ENCODE measurements at regions not wholly inside any gene's neighbourhood (a gene's known extent, or its start where the extent isn't known, plus 50 kb on each side); places are given as distances from the start of the nearest gene placed in this dataset.
"Not testable (repeated sequence)": the region's sequence is repeated elsewhere in the genome, so short reads cannot be mapped to it uniquely, and the experiment has no call there.

GRCh38 chr6:61142261-61142660, 1143.8 kb downstream of the KHDRBS2 start:
- H3K4me3 ChIP-seq (ENCODE audit: low read depth, low read length); ATAC-seq (ENCODE audit: low read depth in 2 of 2); H3K27ac Mint-ChIP-seq; H3K9me3 ChIP-seq (ENCODE audit: control insufficient read depth in 2 of 2, low read length in 2 of 2); H3K4me1 Mint-ChIP-seq; H3K27ac ChIP-seq (ENCODE audit: insufficient read depth, low read length, poor library complexity, severe bottlenecking); DNase-seq; H3K36me3 ChIP-seq (ENCODE audit: control insufficient read depth, insufficient read depth, low read length); H3K27me3 ChIP-seq (ENCODE audit: control insufficient read depth, insufficient read depth, low read length); H3K4me1 ChIP-seq (ENCODE audit: control insufficient read depth, insufficient read depth, low read length, poor library complexity, severe bottlenecking); H3K4me3 Mint-ChIP-seq; H3K27me3 Mint-ChIP-seq; H3K36me3 Mint-ChIP-seq: not testable (repeated sequence)
- H3K9me3 Mint-ChIP-seq = peaks cover 0 to 13% (median 6%) of the 10 kb centered on the region in 7 donors

- no peak overlapping the region for H3K4me3 ChIP-seq (ENCODE audit: low read depth, low read length)
- DNase-seq = no peak
- Mint-ChIP-seq H3K4me1 (no peaks in the 10 kb centered on the region), H3K27me3 (no peaks in the 10 kb centered on the region), H3K27ac (peak overlapping the region in 1 of 3 donors; percentile 20), H3K4me3 (no peak overlapping the region), H3K36me3 (no peaks in the 10 kb centered on the region), H3K9me3 (peaks cover 0 to 28% (median 8%) of the 10 kb centered on the region in 7 donors)
- H3K27ac ChIP-seq (ENCODE audit: insufficient read depth, low read length, poor library complexity, severe bottlenecking) = no peak overlapping the region
- no peaks in the 10 kb centered on the region for H3K27me3 ChIP-seq (ENCODE audit: control insufficient read depth, insufficient read depth, low read length)
- H3K4me1 ChIP-seq (ENCODE audit: control insufficient read depth, insufficient read depth, low read length, poor library complexity, severe bottlenecking) = no peaks in the 10 kb centered on the region
- no peaks in the 10 kb centered on the region for H3K36me3 ChIP-seq (ENCODE audit: control insufficient read depth, insufficient read depth, low read length)
- no peaks in the 10 kb centered on the region for H3K9me3 ChIP-seq (ENCODE audit: control insufficient read depth in 2 of 2, low read length in 2 of 2)
- ATAC-seq (ENCODE audit: low read depth in 2 of 2) = no peak
Measured at GRCh38 chr6:61134028-61134427, 1152.0 kb downstream of the KHDRBS2 start.

GRCh38 chr6:61114185-61114584, 1171.8 kb downstream of the KHDRBS2 start:
- not testable (repeated sequence) for H3K4me3 Mint-ChIP-seq; H3K4me1 Mint-ChIP-seq; H3K9me3 ChIP-seq (ENCODE audit: control insufficient read depth in 2 of 2, low read length in 2 of 2); H3K36me3 Mint-ChIP-seq; H3K36me3 ChIP-seq (ENCODE audit: control insufficient read depth, insufficient read depth, low read length); ATAC-seq (ENCODE audit: low read depth in 2 of 2); H3K27ac ChIP-seq (ENCODE audit: insufficient read depth, low read length, poor library complexity, severe bottlenecking); H3K27me3 Mint-ChIP-seq; DNase-seq; H3K27ac Mint-ChIP-seq; H3K4me1 ChIP-seq (ENCODE audit: control insufficient read depth, insufficient read depth, low read length, poor library complexity, severe bottlenecking); H3K27me3 ChIP-seq (ENCODE audit: control insufficient read depth, insufficient read depth, low read length); H3K4me3 ChIP-seq (ENCODE audit: low read depth, low read length)
- H3K9me3 Mint-ChIP-seq = peaks cover 0 to 12% (median 2%) of the 10 kb centered on the region in 7 donors

- not testable (repeated sequence) for H3K4me3 ChIP-seq (ENCODE audit: low read depth, low read length); ATAC-seq (ENCODE audit: low read depth in 2 of 2); H3K4me3 Mint-ChIP-seq; H3K27me3 ChIP-seq (ENCODE audit: control insufficient read depth, insufficient read depth, low read length); H3K36me3 ChIP-seq (ENCODE audit: control insufficient read depth, insufficient read depth, low read length); H3K27ac ChIP-seq (ENCODE audit: insufficient read depth, low read length, poor library complexity, severe bottlenecking); DNase-seq; H3K4me1 Mint-ChIP-seq; H3K27ac Mint-ChIP-seq; H3K9me3 ChIP-seq (ENCODE audit: control insufficient read depth in 2 of 2, low read length in 2 of 2); H3K27me3 Mint-ChIP-seq; H3K36me3 Mint-ChIP-seq; H3K4me1 ChIP-seq (ENCODE audit: control insufficient read depth, insufficient read depth, low read length, poor library complexity, severe bottlenecking)
- peaks cover 0 to 18% (median 4%) of the 10 kb centered on the region in 7 donors for H3K9me3 Mint-ChIP-seq
Measured at GRCh38 chr6:61107914-61108313, 1178.1 kb downstream of the KHDRBS2 start.

GRCh38 chr6:61103660-61104059, 1182.4 kb downstream of the KHDRBS2 start:
- not testable (repeated sequence) for H3K4me1 Mint-ChIP-seq; H3K27me3 ChIP-seq (ENCODE audit: control insufficient read depth, insufficient read depth, low read length); H3K36me3 Mint-ChIP-seq; H3K4me3 Mint-ChIP-seq; H3K27ac Mint-ChIP-seq; H3K36me3 ChIP-seq (ENCODE audit: control insufficient read depth, insufficient read depth, low read length); H3K27ac ChIP-seq (ENCODE audit: insufficient read depth, low read length, poor library complexity, severe bottlenecking); H3K4me3 ChIP-seq (ENCODE audit: low read depth, low read length); H3K4me1 ChIP-seq (ENCODE audit: control insufficient read depth, insufficient read depth, low read length, poor library complexity, severe bottlenecking); H3K9me3 ChIP-seq (ENCODE audit: control insufficient read depth in 2 of 2, low read length in 2 of 2); H3K27me3 Mint-ChIP-seq; ATAC-seq (ENCODE audit: low read depth in 2 of 2); DNase-seq
- peaks cover 0 to 13% (median 4%) of the 10 kb centered on the region in 7 donors for H3K9me3 Mint-ChIP-seq

GRCh38 chr6:61100072-61100471, 1186.0 kb downstream of the KHDRBS2 start:
- no peaks in the 10 kb centered on the region for H3K4me1 Mint-ChIP-seq
- H3K27ac ChIP-seq (ENCODE audit: insufficient read depth, low read length, poor library complexity, severe bottlenecking) = no peak overlapping the region
- H3K36me3 ChIP-seq (ENCODE audit: control insufficient read depth, insufficient read depth, low read length) = no peaks in the 10 kb centered on the region
- H3K36me3 Mint-ChIP-seq = no peaks in the 10 kb centered on the region
- H3K27me3 Mint-ChIP-seq = no peaks in the 10 kb centered on the region
- no peak overlapping the region for H3K4me3 ChIP-seq (ENCODE audit: low read depth, low read length)
- H3K27me3 ChIP-seq (ENCODE audit: control insufficient read depth, insufficient read depth, low read length) = no peaks in the 10 kb centered on the region
- no peak for ATAC-seq (ENCODE audit: low read depth in 2 of 2)
- no peak for DNase-seq
- no peaks in the 10 kb centered on the region for H3K9me3 ChIP-seq (ENCODE audit: control insufficient read depth in 2 of 2, low read length in 2 of 2)
- H3K4me1 ChIP-seq (ENCODE audit: control insufficient read depth, insufficient read depth, low read length, poor library complexity, severe bottlenecking) = no peaks in the 10 kb centered on the region
- H3K4me3 Mint-ChIP-seq = no peak overlapping the region
- H3K9me3 Mint-ChIP-seq = peaks cover 0 to 13% (median 4%) of the 10 kb centered on the region in 7 donors
- no peak overlapping the region for H3K27ac Mint-ChIP-seq

- DNase-seq; ATAC-seq (ENCODE audit: low read depth in 2 of 2); H3K4me1 ChIP-seq (ENCODE audit: control insufficient read depth, insufficient read depth, low read length, poor library complexity, severe bottlenecking); H3K36me3 Mint-ChIP-seq; H3K27me3 Mint-ChIP-seq; H3K36me3 ChIP-seq (ENCODE audit: control insufficient read depth, insufficient read depth, low read length); H3K4me1 Mint-ChIP-seq; H3K4me3 ChIP-seq (ENCODE audit: low read depth, low read length); H3K4me3 Mint-ChIP-seq; H3K27ac Mint-ChIP-seq; H3K9me3 ChIP-seq (ENCODE audit: control insufficient read depth in 2 of 2, low read length in 2 of 2); H3K27ac ChIP-seq (ENCODE audit: insufficient read depth, low read length, poor library complexity, severe bottlenecking); H3K27me3 ChIP-seq (ENCODE audit: control insufficient read depth, insufficient read depth, low read length): not testable (repeated sequence)
- H3K9me3 Mint-ChIP-seq = peaks cover 0 to 12% (median 4%) of the 10 kb centered on the region in 7 donors
Measured at GRCh38 chr6:61099561-61099960, 1186.5 kb downstream of the KHDRBS2 start.

- H3K4me1 Mint-ChIP-seq; H3K4me3 ChIP-seq (ENCODE audit: low read depth, low read length); H3K27me3 ChIP-seq (ENCODE audit: control insufficient read depth, insufficient read depth, low read length); ATAC-seq (ENCODE audit: low read depth in 2 of 2); H3K27me3 Mint-ChIP-seq; H3K4me1 ChIP-seq (ENCODE audit: control insufficient read depth, insufficient read depth, low read length, poor library complexity, severe bottlenecking); H3K27ac Mint-ChIP-seq; DNase-seq; H3K9me3 ChIP-seq (ENCODE audit: control insufficient read depth in 2 of 2, low read length in 2 of 2); H3K9me3 Mint-ChIP-seq; H3K4me3 Mint-ChIP-seq; H3K27ac ChIP-seq (ENCODE audit: insufficient read depth, low read length, poor library complexity, severe bottlenecking); H3K36me3 ChIP-seq (ENCODE audit: control insufficient read depth, insufficient read depth, low read length); H3K36me3 Mint-ChIP-seq: not testable (repeated sequence)
Measured at GRCh38 chr6:61087986-61088385, 1198.0 kb downstream of the KHDRBS2 start.
